Bronchial epithelial cell (primary cell): ENCODE measurements at regions not wholly inside any gene's neighbourhood (a gene's known extent, or its start where the extent isn't known, plus 50 kb on each side); places are given as distances from the start of the nearest gene placed in this dataset.

Source experiments
- DNase-seq: peaks from one replicate; pipeline ENCODE4 v3.0.0-alpha.2; 2010; ENCODE audit warnings: low read depth
- FAIRE-seq: peaks from 2 replicates; lab custom pipeline; 2011; peaks lifted over from hg19 to GRCh38; lab: Jason Lieb, UNC
- H3K27me3 ChIP-seq: 2 replicates; pipeline ENCODE4 v1.5.1; 2011; ENCODE audit warnings: low read length; ENCODE audit not compliant: control insufficient read depth, insufficient read depth
- H3K36me3 ChIP-seq: 2 replicates; pipeline ENCODE4 v1.5.1; 2011; ENCODE audit warnings: low read length; ENCODE audit not compliant: control insufficient read depth, insufficient read depth
- H3K4me3 ChIP-seq: 2 replicates; pipeline ENCODE4 v1.5.1; 2011; ENCODE audit warnings: mild to moderate bottlenecking, low read depth, low read length, control low read depth
- TF ChIP-seq, protein P1 (sequence below): IDR thresholded peaks from 2 replicates; pipeline ENCODE4 v1.5.1; 2011; ENCODE audit warnings: mild to moderate bottlenecking, moderate library complexity, low read length, control low read depth, inconsistent platforms; ENCODE audit not compliant: insufficient read depth, severe bottlenecking

DNA sequence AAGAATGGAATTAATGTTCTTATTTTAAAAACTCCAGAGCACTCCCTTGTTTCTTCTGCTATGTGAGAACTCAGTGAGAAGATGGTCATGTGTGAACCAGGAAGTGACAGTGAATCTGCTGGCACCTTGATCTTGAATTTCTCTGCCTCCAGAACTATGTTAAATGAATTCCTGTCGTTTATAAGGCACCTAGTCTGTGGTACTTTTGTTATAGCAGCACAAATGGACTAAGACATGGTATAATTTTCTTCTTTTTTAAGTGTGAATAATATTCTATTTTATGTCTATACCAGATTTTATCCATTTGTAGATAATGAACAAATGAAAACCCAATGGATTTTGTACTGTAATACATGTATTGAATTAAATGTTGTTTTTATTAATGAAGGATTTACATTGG lies 601.9 kb upstream of the REG3G start:
- FAIRE-seq = no peak
- TF ChIP-seq, protein P1, sequence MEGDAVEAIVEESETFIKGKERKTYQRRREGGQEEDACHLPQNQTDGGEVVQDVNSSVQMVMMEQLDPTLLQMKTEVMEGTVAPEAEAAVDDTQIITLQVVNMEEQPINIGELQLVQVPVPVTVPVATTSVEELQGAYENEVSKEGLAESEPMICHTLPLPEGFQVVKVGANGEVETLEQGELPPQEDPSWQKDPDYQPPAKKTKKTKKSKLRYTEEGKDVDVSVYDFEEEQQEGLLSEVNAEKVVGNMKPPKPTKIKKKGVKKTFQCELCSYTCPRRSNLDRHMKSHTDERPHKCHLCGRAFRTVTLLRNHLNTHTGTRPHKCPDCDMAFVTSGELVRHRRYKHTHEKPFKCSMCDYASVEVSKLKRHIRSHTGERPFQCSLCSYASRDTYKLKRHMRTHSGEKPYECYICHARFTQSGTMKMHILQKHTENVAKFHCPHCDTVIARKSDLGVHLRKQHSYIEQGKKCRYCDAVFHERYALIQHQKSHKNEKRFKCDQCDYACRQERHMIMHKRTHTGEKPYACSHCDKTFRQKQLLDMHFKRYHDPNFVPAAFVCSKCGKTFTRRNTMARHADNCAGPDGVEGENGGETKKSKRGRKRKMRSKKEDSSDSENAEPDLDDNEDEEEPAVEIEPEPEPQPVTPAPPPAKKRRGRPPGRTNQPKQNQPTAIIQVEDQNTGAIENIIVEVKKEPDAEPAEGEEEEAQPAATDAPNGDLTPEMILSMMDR = no peak
- no peak for DNase-seq
- H3K36me3 ChIP-seq = no peaks in the 10 kb centered on the region
- no peaks in the 10 kb centered on the region for H3K27me3 ChIP-seq
- H3K4me3 ChIP-seq = no peak overlapping the region

- FAIRE-seq (no peak), DNase-seq (no peak)
- TF ChIP-seq, protein P1 = no peak
- H3K36me3 ChIP-seq = no peaks in the 10 kb centered on the region
- H3K4me3 ChIP-seq = no peak overlapping the region
- no peaks in the 10 kb centered on the region for H3K27me3 ChIP-seq
Observed at GRCh38 chr2:78427170-78427569, 598.3 kb upstream of the REG3G start.

GRCh38 chr2:78431241-78431640 lies 594.3 kb upstream of the REG3G start:
- TF ChIP-seq, protein P1 = no peak
- Histone ChIP-seq H3K36me3 (no peaks in the 10 kb centered on the region), H3K4me3 (no peak overlapping the region), H3K27me3 (no peaks in the 10 kb centered on the region)
- FAIRE-seq (no peak), DNase-seq (peak; percentile 1)

GRCh38 chr2:78439122-78439521 lies 586.4 kb upstream of the REG3G start:
- TF ChIP-seq, protein P1 = no peak
- Histone ChIP-seq H3K27me3 (no peaks in the 10 kb centered on the region), H3K36me3 (no peaks in the 10 kb centered on the region), H3K4me3 (no peak overlapping the region)
- no peak for FAIRE-seq
- DNase-seq = no peak

DNA sequence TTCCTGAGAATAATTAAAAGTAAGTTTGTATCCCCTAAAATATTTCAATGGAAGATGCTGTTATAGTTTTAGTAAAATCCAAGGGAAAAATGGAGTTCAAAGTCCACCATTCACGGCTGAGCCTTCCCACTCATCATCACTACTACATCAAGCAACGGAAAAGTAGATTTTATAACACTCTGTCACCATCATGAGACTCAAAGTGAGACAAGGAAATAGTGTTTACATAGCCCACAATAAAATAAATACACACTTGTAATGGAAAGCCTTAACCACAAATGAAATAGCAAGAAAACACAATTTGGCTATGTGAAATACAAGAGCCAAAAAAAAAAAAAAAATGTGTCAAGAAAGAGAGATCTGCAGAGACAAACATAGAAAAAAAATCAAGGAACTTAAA lies 569.9 kb upstream of the REG3G start:
- Histone ChIP-seq H3K27me3 (no peaks in the 10 kb centered on the region), H3K4me3 (no peak overlapping the region), H3K36me3 (no peaks in the 10 kb centered on the region)
- TF ChIP-seq, protein P1 = no peak
- FAIRE-seq (no peak), DNase-seq (no peak)

- Histone ChIP-seq H3K4me3 (no peak overlapping the region), H3K27me3 (no peaks in the 10 kb centered on the region), H3K36me3 (no peaks in the 10 kb centered on the region)
- TF ChIP-seq, protein P1 = no peak
- no peak for DNase-seq
- FAIRE-seq = no peak
Observed at GRCh38 chr2:78457269-78457668, 568.2 kb upstream of the REG3G start.
